ENCODE measurements at regions not wholly inside any gene's neighbourhood (a gene's known extent, or its start where the extent isn't known, plus 50 kb on each side); places are given as distances from the start of the nearest gene placed in this dataset.
"Not testable (repeated sequence)": the region's sequence is repeated elsewhere in the genome, so short reads cannot be mapped to it uniquely, and the experiment has no call there.

GRCh38 chr5:69004127-69004526 lies 89.7 kb upstream of the SLC30A5 start:
- no peak for DNase-seq

DNA sequence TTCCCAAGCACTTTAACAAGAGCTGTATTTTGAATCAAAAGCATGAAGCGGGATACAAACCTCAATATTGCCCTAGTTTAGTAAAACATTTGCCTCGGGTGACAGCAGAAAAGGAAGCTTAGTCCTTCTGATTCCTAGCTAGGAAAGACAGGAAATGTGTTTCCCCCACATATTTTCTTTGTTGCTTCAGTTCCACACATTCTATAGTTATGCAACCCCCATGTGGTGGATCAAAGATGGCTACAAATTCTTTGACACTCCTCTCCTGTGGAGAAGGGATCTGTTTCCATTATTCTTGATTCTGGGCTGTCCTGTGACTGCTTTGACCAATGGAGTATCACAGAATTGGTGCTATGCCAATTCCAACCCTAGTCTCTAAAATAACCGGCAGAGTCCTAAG lies 89.1 kb upstream of the SLC30A5 start:
- DNase-seq = no peak

DNA sequence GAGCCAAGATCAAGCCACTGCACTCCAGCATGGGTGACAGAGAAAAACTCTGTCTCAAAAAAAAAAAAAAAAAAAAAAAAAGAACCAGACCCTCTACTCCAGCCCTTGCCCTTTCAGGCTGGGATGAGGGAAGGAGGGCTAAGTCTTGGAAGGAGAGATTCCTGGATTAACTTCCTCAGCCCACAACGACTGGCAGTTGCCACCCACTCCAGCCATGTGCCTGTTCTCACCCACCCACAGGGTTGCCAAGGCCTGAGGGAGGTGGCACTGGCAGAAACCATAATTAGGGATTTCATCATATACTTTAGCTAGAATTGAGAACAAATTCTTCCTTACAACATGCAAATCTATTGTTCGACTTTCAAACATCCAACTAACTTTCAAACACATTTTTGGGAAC lies 87.8 kb upstream of the SLC30A5 start:
- no peak for DNase-seq

- no peak for DNase-seq
Measured at GRCh38 chr5:69007163-69007562, 86.7 kb upstream of the SLC30A5 start.

DNA sequence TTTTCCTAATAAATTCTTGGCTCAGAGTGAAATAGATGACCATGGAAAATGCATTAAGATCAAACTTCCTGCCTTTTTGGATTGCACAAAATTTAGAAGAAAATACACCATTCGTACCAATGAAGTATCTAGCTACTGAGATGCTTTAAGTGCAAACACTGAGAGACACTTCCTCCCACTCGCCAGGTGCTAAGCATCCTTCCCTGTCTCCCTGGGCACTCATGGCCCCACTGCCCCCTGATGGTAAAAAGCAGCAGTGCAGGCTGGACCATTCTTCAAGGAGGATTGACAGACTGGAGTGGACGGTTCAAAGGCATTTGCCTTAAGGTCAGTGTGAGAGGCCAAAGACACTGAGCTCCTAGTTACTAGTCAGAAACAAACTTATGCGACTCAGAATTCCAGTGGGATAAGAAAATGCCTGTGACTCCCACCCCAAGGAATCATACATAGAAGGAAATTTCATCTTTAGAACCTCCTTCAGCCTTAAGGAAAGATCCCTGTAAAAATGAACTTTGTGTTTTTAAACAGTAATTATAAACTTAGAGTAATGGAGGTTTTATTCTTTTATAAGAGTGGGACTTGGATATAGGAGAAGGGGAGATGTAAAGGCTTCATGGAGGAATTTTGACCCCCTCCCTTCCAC lies 86.0 kb upstream of the SLC30A5 start:
- DNase-seq = no peak

DNA sequence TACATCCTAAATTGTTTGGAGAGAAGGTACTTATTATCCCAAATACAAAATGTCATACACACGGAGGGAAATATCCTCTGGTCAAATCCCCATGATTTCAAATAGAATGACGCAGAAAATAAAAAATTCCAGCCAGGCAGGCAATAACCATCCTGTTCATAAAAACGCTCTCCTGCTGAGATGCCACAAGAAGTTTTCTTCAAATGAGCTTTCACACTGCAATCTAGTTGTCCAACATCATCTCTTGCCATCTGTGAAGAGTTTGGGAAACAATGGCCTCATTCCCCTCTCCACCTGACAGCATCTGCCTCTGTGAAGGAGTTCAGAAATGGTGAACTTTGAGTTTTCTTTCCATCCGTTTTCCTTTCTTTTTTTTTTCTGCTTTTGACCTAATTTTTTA lies 83.3 kb upstream of the SLC30A5 start:
- no peak for DNase-seq

DNA sequence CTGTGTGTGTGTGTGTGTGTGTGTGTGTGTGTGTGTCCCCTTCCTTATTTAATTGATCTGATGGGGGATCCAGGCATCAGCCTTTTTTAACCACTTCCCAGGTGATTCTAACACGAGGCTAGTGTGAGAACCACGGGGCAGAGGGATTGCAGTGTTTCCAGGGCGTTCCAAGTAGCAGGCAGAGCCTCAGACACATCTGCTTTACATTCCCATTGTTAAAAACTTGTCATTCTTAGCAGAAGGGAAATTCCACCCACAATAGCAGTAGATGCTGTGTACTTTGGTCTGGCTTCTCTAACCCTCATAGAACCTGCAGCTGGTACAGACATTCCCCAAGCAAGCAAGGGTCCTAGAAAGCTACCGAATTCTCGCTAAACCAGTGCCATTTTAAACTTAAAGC lies 81.9 kb upstream of the SLC30A5 start:
- DNase-seq = no peak

DNA sequence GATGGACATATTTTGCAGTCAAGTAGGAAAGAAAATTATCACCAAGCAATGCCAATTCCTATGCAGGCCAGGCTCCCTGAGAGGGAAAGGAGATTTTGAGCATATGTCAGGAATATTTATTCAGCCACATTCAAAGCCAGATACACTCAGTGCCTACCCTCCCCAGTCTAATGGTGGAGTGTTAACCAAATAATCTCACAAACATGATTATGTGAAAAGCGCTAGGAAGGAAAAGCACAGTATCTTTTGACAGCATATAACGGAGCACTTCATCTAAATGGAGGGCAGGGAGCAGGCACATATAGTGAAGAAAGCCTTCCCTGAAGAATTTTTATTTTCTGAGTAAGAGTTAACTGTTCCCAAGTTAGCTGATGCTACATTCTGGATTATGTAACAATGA lies 80.3 kb upstream of the SLC30A5 start:
- no peak for DNase-seq

DNA sequence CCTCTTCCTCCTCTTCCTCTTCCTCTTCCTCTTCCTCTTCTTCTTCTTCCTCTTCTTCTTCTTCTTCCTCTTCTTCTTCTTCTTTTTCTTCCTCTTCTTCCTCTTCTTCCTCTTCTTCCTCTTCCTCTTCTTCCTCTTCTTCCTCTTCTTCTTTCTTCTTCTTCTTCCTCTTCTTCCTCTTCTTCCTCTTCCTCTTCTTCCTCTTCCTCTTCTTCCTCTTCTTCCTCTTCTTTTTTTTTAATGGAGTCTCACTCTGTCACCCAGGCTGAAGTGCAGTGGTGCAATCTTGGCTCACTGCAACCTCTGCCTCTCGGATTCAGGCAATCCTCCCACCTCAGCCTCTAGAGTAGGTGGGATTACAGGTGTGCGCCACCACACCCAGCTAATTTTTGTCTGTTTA lies 79.8 kb upstream of the SLC30A5 start:
- not testable (repeated sequence) for DNase-seq

GRCh38 chr5:69019668-69020375 lies 74.0 kb upstream of the SLC30A5 start:
- no peak for DNase-seq

DNA sequence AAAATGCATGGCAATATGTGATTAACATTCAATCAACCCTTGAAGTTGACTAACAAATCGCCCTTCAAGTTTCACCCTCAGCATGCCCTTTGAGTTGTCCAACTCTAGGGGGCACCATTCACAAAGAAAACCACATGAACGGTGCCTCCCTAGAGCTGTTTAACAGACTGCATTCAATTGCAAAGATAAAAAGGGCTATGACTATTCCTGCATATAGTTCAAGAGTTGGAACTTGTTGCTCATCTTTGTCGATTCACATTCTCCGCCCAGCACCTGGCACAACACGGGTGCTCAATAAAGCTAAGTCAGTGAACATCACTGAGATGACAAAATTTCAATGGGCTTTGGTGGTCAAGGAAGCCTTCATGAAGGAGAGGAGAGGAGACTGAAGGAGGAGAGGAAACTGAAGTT lies 69.6 kb upstream of the SLC30A5 start:
- no peak for DNase-seq

- no peak for DNase-seq
Measured at GRCh38 chr5:69029292-69029691, 64.5 kb upstream of the SLC30A5 start.

GRCh38 chr5:69030358-69031062 lies 63.3 kb upstream of the SLC30A5 start:
- no peak for DNase-seq

- DNase-seq = no peak
Measured at GRCh38 chr5:69032009-69032408, 61.8 kb upstream of the SLC30A5 start.

DNA sequence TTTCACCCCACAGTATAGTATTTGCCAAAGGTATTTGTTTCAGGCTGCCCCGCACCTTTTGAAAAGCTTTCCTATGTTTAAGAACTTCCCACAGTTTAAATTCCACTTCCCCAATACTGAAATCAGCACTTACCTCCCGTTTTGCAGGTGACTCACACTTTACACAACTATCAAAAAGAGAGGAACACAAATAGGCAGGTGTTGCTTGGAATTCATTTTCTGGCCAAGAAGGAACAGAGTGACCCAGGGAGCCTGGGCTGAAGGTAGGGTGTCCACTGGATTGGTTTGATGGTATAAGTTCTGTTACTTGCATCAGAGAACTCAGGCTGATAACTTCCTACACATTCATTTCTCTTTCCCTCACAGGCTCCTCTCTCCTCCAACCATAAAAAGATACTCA lies 60.1 kb upstream of the SLC30A5 start:
- DNase-seq = no peak

- no peak for DNase-seq
Measured at GRCh38 chr5:69034898-69035297, 58.9 kb upstream of the SLC30A5 start.

DNA sequence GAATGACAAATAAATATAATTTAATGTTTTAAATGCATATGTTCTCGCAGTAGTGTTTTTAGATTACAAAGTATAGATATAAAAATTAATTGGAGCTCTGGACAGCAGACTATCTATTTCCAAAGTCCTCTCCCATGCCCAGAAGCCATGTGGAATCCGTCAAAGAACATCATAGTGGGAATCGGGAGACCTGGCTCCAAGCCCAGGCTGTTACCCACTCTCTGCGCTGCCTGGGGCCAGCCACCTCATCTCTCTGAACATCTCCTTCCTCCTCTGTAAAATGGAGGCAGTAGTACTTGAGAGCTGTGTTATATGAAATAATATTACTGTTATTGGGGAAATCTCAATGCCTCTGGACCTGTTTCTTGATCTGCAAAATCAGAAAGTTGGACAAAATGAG lies 58.1 kb upstream of the SLC30A5 start:
- no peak for DNase-seq

DNA sequence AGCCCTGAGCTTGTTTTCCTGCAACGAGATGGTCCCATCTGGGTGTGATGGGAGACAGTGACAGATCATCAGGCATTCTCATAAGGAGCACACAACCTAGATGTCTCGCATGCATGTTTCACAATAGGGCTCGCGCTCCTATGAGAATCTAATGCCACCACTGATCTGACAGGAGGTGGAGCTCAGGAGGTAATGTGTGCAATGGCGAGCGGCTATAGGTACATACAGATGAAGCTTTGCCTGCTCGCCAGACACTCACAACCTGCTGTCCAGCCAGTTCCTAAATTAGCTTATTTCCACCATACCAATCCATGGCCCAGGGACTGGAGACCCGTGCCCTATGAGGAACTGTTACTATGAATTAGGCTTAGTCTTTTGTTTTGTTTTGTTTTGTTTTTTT lies 55.3 kb upstream of the SLC30A5 start:
- DNase-seq = no peak

DNA sequence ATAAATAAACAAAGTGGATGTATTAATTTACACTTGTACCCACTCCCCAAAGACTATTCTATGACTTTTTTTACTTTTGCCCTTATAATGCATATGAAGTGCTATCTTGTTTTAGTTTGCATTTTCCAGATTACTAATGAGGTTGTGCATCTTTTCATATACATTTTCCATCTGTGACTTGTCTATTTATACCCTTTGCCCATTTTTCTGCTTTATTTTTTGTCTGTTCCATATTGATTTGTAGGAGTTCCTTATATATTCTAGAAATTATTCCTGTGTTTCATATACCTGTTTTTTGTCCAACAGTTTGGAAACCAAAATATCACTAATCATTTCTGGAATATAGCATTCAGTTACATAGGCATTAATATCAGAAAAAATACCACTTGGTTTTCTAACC lies 54.0 kb upstream of the SLC30A5 start:
- DNase-seq = no peak

DNA sequence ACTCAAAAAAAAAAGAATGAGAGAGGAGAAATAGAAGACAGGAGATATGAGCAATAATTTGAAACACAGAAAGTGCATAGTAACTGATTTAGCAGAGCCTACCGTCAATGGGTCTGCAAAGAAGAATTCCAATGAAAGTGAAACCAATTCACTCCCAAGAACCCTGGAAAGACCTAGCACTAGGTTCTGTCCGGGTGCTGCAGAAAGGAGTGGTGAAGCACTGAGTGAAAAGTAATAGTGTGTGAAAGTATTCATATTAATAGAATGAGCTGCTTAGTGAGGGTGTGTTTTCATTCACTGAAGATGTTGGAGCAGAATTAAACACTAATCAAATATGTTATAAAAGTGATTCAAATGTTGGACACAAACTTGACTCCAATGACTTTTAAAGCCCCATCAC lies 51.3 kb upstream of the SLC30A5 start:
- DNase-seq = no peak

- DNase-seq = peak in 1 of 2 experiments; percentile 54
Measured at GRCh38 chr5:69042915-69043654, 50.7 kb upstream of the SLC30A5 start.

DNA sequence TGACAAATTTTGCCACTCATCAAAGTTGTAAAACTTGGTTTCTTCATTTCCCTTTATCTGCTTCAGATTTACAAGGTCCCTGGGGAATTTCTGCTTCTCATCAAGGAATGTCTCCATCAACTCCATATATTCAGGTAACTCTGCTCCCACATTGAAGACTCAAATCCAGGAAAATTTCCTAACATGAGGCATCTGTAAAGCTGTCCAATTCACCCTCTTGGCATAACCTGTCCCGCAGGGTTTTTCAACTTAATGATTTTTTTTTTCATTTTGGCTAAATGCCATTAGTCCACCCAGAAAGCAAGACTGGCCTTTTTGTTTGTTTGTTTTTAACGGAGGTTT lies 50.2 kb upstream of the SLC30A5 start:
- no peak for DNase-seq

Data from cerebellar nuclear complex (tissue), 1 donor.